ENCODE measurements at regions not wholly inside any gene's neighbourhood (a gene's known extent, or its start where the extent isn't known, plus 50 kb on each side); places are given as distances from the start of the nearest gene placed in this dataset.

DNA sequence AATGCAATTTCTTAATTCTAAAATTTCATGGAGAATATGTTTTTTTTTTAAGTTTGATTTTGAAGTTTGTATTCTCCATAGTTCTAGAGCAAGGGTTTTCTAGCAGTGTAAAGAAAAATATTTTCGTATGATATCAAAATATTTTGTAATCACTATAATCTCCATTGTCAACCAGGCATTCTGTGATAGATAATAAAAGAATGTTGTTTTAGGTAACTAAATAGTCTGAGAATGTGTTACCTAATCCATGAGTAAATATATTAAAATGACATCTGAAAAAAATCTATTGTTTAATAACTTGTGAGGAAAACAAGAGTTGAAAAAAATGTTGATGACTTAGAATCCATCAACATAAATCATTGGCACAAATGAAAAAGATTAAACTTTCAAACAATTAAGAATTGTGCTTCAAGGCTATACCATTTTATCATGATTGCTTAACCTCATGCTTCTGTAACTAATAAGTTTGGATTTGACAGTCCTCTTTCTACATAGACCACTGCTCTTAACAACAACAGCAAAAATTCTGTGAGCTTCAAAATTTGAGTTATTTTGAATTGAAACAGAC lies 2211.8 kb downstream of the LRRC4C start:
- Histone ChIP-seq H3K4me1 (ENCODE audit: low read depth) (no peaks in the 10 kb centered on the region), H3K36me3 (ENCODE audit: low read depth) (no peaks in the 10 kb centered on the region), H3K9me3 (peaks cover 13% of the 10 kb centered on the region), H3K4me3 (no peak overlapping the region)
- TF ChIP-seq, protein P1, sequence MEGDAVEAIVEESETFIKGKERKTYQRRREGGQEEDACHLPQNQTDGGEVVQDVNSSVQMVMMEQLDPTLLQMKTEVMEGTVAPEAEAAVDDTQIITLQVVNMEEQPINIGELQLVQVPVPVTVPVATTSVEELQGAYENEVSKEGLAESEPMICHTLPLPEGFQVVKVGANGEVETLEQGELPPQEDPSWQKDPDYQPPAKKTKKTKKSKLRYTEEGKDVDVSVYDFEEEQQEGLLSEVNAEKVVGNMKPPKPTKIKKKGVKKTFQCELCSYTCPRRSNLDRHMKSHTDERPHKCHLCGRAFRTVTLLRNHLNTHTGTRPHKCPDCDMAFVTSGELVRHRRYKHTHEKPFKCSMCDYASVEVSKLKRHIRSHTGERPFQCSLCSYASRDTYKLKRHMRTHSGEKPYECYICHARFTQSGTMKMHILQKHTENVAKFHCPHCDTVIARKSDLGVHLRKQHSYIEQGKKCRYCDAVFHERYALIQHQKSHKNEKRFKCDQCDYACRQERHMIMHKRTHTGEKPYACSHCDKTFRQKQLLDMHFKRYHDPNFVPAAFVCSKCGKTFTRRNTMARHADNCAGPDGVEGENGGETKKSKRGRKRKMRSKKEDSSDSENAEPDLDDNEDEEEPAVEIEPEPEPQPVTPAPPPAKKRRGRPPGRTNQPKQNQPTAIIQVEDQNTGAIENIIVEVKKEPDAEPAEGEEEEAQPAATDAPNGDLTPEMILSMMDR (IDR thresholded peaks at IDR 0.05) = no peak
- DNase-seq = no peak
- intact Hi-C loops (cut with DNase I, micrococcal nuclease) = no loop called here
- no peak for ATAC-seq

DNA sequence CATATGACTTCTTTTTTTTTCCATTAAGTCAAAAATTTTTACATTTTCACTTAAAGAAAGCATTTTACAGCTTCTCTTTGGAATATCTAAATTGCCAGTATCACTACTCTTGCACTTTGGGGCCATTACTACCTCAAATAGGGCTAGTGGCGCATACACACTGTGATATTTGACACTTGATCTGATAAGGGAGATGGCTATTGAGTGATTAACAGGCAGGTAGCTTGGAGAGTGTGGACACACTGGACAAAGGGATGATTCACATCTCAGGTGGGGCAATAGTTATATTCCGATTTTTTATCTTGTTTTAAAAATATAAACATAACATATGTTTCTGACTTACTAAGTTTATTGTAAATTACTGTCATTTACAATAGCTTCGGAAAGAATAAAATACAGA lies 2219.9 kb downstream of the LRRC4C start:
- ATAC-seq (no peak), DNase-seq (no peak)
- TF ChIP-seq, protein P1 (IDR thresholded peaks at IDR 0.05) = no peak
- Histone ChIP-seq H3K4me1 (ENCODE audit: low read depth) (no peaks in the 10 kb centered on the region), H3K36me3 (ENCODE audit: low read depth) (no peaks in the 10 kb centered on the region), H3K9me3 (peaks cover 5% of the 10 kb centered on the region), H3K4me3 (no peak overlapping the region)
- intact Hi-C loops (cut with DNase I, micrococcal nuclease) = no loop called here

- no peak for DNase-seq
- H3K9me3 ChIP-seq = peaks cover 6% of the 10 kb centered on the region
- H3K4me3 ChIP-seq = no peak overlapping the region
- TF ChIP-seq, protein P1 (IDR thresholded peaks at IDR 0.05) = no peak
- H3K36me3 ChIP-seq (ENCODE audit: low read depth) = no peaks in the 10 kb centered on the region
- ATAC-seq = no peak
- H3K4me1 ChIP-seq (ENCODE audit: low read depth) = no peaks in the 10 kb centered on the region
- intact Hi-C loops (cut with DNase I, micrococcal nuclease) = no loop called here
Observed at GRCh38 chr11:39236916-39237315, 2222.5 kb downstream of the LRRC4C start.

DNA sequence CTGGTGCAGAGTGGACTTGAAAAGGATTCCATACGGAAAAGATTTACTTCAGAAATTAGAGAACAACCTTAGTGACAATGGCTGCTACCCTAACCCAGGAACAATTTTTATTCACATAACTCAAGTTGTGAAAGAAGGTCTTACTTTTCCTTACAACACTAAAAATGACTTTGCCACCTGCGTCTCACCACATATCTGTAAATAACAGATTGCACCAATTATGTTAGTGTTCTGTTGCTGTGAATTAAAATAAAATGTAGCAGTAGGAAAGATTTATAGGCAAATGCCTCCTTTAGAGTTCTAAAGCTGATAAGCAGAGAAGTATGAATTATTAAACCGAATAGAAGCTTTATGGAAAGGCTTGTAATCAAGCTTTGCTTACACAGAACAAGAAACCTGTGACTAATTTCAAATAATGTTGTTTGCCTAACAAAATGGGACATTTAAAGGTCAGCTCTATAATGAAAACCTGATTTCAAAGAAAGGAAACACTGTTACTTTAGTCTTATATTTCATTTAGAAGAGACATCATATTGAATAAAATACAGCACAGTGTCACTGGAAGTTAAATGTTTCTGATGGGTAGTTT lies 2237.8 kb downstream of the LRRC4C start:
- TF ChIP-seq, protein P1 (IDR thresholded peaks at IDR 0.05) = no peak
- Histone ChIP-seq H3K4me1 (ENCODE audit: low read depth) (no peaks in the 10 kb centered on the region), H3K9me3 (no peaks in the 10 kb centered on the region), H3K4me3 (no peak overlapping the region), H3K36me3 (ENCODE audit: low read depth) (no peaks in the 10 kb centered on the region)
- intact Hi-C loops (cut with DNase I, micrococcal nuclease) = no loop called here
- ATAC-seq = no peak
- no peak for DNase-seq

GRCh38 chr11:39220501-39221230 lies 2238.8 kb downstream of the LRRC4C start:
- TF ChIP-seq, protein P1 (IDR thresholded peaks at IDR 0.05) = no peak
- intact Hi-C loops (cut with DNase I, micrococcal nuclease) = no loop called here
- Histone ChIP-seq H3K4me1 (ENCODE audit: low read depth) (no peaks in the 10 kb centered on the region), H3K36me3 (ENCODE audit: low read depth) (no peaks in the 10 kb centered on the region), H3K9me3 (no peaks in the 10 kb centered on the region), H3K4me3 (no peak overlapping the region)
- ATAC-seq (no peak), DNase-seq (no peak)

Data from mucosa of descending colon (tissue), 3 donors.